Immature natural killer cell (primary cell): ENCODE measurements at regions not wholly inside any gene's neighbourhood (a gene's known extent, or its start where the extent isn't known, plus 50 kb on each side); places are given as distances from the start of the nearest gene placed in this dataset.

Experiments used
- DNase-seq, 3 donors: peaks; one replicate each; pipeline ENCODE4 v3.0.0; 2022; ENCODE audit warnings: mixed read lengths in 1 of 3
- H3K27ac Mint-ChIP-seq, 6 donors: one replicate each; pipeline ENCODE4 v1.8.0; 2020; ENCODE audit warnings: mixed read lengths in 6 of 6, mild to moderate bottlenecking in 5 of 6, inconsistent platforms in 4 of 6, moderate library complexity in 3 of 6
- H3K27me3 Mint-ChIP-seq, 3 donors: one replicate each; pipeline ENCODE4 v1.8.0; 2020 to 2021; ENCODE audit warnings: low read depth in 3 of 3, mild to moderate bottlenecking in 3 of 3, mixed read lengths in 3 of 3, moderate library complexity in 3 of 3, inconsistent platforms in 1 of 3
- H3K36me3 Mint-ChIP-seq, 3 donors: one replicate each; pipeline ENCODE4 v1.8.0; 2020; ENCODE audit warnings: mixed read lengths in 3 of 3, inconsistent platforms in 2 of 3, mild to moderate bottlenecking in 2 of 3
- H3K4me1 Mint-ChIP-seq, 2 donors: one replicate each; pipeline ENCODE4 v1.8.0; 2020; ENCODE audit warnings: inconsistent platforms in 2 of 2, mild to moderate bottlenecking in 2 of 2, mixed read lengths in 2 of 2, moderate library complexity in 1 of 2
- H3K4me3 Mint-ChIP-seq, 5 donors: one replicate each; pipeline ENCODE4 v1.8.0; 2020; ENCODE audit warnings: mild to moderate bottlenecking in 5 of 5, mixed read lengths in 5 of 5, inconsistent platforms in 3 of 5, moderate library complexity in 3 of 5
- H3K9me3 Mint-ChIP-seq, 6 donors: one replicate each; pipeline ENCODE4 v1.8.0; 2020; ENCODE audit warnings: mild to moderate bottlenecking in 6 of 6, mixed read lengths in 6 of 6, inconsistent platforms in 4 of 6, moderate library complexity in 3 of 6

DNA sequence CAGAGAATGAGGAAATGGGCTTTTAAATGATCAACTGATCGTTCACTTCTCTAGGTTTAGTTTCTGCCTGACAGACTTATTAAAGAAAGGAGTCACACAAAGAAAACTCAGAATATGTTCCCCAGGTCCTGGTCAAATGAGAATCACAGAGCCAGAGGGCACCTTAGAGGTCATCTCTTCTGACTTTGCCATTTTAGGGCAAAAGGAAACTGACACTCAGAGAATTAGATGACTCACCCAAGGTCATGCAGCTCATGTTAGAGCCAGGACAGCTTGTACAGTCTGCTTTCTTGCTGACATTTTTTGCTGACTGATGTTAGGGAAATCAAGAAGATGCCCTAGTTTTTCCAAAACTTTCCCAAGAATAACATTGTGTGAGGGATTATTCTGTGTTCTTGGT is 312.7 kb upstream of the SP8 start:
- H3K9me3 Mint-ChIP-seq: peaks cover 0 to 6% (median 0%) of the 10 kb centered on the region in 6 donors
- no peak overlapping the region for H3K4me3 Mint-ChIP-seq
- no peaks in the 10 kb centered on the region for H3K36me3 Mint-ChIP-seq
- DNase-seq: no peak
- H3K27me3 Mint-ChIP-seq: peaks cover 0 to 5% (median 1%) of the 10 kb centered on the region in 3 donors
- no peaks in the 10 kb centered on the region for H3K4me1 Mint-ChIP-seq
- H3K27ac Mint-ChIP-seq: no peak overlapping the region

DNA sequence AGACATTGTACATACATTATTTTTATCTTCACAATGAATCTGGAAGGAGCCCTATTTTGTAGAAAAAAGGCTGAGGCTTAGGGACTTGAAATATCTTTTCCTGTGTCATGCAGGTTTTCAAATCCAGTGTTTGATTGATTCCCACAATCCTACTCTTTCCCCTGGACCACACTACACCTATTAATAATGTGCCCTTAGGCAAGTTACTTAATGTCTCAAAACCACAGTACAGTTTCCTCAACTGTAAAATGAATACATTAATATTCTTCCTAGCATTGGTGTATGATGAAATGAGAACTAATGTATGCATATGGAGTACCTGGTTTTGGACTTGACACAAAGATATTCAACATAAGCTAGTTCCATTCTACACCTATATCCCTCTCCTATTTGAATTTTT is 313.3 kb upstream of the SP8 start:
- peaks cover 0 to 6% (median 0%) of the 10 kb centered on the region in 6 donors for H3K9me3 Mint-ChIP-seq
- H3K4me3 Mint-ChIP-seq: no peak overlapping the region
- no peaks in the 10 kb centered on the region for H3K4me1 Mint-ChIP-seq
- no peaks in the 10 kb centered on the region for H3K36me3 Mint-ChIP-seq
- DNase-seq: no peak
- H3K27ac Mint-ChIP-seq: no peak overlapping the region
- peaks cover 0 to 5% (median 1%) of the 10 kb centered on the region in 3 donors for H3K27me3 Mint-ChIP-seq

DNA sequence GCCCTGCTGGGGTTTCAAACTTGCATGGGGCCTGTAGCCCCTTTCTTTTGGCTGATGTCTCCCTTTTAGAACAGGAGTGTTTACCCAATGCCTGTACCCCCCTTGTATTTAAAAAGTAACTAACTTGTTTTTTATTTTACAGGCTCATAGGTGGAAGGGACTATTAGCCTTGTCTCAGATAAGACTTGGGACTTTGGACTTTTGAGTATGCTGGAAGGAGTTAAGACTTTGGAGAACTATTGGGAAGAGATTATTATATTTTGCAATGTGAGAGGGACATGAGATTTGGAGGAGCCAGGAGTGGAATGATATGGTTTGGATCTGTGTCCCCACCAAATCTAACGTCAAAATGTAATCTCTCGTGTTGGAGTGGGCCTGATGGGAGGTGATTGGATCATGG is 314.9 kb upstream of the SP8 start:
- H3K9me3 Mint-ChIP-seq: peaks cover 0 to 6% (median 0%) of the 10 kb centered on the region in 6 donors

DNA sequence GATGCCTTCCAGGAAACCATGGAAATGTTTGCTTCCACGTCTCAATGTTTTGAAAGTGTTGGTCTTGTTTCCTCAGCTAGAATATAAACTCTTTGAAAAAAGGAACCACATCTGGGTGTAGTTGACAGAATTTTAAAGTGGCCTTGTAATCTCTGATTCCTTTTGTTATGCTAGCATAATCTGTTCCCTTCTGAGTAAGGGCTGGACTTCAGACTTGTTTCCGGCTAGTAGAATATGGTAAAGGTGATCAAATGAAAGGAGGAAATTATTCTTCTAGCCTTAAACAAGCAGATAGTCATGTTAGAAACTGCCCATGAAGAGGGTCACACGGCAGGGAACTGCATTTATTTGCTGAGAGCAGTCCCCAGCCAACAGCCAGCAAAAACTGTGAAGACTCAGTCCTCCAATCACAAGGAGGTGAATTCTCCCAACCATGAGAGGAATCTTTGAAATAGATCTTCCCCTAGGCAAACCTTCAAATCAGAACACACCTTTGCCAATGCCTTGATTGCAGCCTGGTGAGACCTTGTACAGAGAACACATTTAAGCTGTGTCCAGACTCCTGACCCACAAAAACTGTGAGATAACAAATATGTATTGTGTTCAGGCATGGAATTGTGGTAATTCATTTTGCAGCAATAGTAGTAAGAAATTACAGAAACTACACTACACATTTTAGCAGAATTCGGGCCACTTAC is 316.9 kb upstream of the SP8 start:
- Mint-ChIP-seq H3K27me3 (peaks cover 0 to 5% (median 1%) of the 10 kb centered on the region in 3 donors), H3K36me3 (no peaks in the 10 kb centered on the region), H3K9me3 (peaks cover 0 to 4% (median 0%) of the 10 kb centered on the region in 6 donors), H3K4me3 (no peak overlapping the region), H3K27ac (no peak overlapping the region), H3K4me1 (no peaks in the 10 kb centered on the region)
- DNase-seq: no peak

More for the DNA sequence above, 314.9 kb upstream of the SP8 start:
- Mint-ChIP-seq H3K4me3 (no peak overlapping the region), H3K27ac (no peak overlapping the region), H3K27me3 (peaks cover 0 to 5% (median 1%) of the 10 kb centered on the region in 3 donors), H3K36me3 (no peaks in the 10 kb centered on the region), H3K4me1 (no peaks in the 10 kb centered on the region)
- DNase-seq: no peak

DNA sequence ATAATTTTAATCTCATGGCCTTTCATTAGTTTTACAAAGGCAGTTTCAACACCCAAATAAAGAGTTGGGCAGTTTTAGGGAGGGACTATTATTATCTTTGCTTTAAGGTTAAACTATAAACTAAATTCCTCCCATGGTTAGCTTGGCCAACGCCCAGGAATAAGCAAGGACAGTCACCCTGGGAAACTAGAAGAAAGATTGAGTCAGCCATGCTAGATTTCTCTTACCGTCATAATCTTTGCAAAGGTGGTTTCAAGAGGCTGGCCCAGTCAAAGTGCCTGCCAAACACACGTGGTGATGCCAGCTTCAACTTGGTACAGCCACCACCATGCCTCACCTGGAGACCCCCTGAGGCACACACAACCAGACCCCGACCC is 317.4 kb upstream of the SP8 start:
- Mint-ChIP-seq H3K9me3 (peaks cover 0 to 4% (median 0%) of the 10 kb centered on the region in 6 donors), H3K4me3 (no peak overlapping the region), H3K4me1 (no peaks in the 10 kb centered on the region), H3K36me3 (no peaks in the 10 kb centered on the region), H3K27me3 (peaks cover 0 to 5% (median 1%) of the 10 kb centered on the region in 3 donors), H3K27ac (no peak overlapping the region)
- DNase-seq: no peak

DNA sequence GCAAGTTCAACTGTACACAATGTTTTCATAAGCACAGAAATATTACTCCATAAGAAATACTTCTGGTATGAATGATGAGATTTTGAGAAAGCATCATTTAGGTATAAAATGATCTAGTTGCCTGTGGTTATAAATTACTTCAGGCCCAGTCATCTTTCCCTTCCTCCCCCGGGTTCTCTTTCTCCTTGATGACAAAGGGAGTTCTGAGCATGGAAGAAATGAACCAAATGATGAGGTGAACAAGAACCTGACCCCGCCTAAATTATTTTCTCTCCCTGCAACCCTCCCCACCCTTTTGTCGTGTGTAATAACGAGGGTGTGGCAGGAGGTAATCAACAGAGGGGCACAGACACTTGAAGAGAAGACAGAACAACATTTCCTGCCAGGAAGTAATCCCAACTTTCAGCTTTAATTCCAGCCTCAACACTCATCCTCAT is 319.6 kb upstream of the SP8 start:
- Mint-ChIP-seq H3K27ac (no peak overlapping the region), H3K4me1 (no peaks in the 10 kb centered on the region), H3K36me3 (no peaks in the 10 kb centered on the region), H3K27me3 (peaks cover 0 to 7% (median 1%) of the 10 kb centered on the region in 3 donors), H3K9me3 (peaks cover 0 to 4% (median 0%) of the 10 kb centered on the region in 6 donors), H3K4me3 (no peak overlapping the region)
- DNase-seq: no peak

DNA sequence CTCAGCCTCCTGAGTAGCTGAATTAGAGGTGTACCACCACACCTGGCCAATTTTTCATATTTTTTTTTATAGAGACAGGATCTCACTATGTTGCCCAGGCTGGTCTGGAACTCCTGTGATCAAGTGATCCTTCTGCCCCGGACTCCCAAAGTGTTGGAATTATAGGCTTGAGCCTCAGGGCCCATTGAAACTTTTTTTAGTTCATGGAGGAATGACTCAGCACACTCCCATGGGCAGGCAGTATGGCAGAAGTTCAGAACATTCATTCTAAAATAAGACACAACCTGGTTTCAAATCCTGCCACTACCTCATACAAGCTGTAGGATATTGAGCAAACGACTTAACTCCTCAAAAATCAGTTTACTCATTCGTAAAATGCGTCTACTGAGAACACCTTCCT is 320.4 kb upstream of the SP8 start:
- no peak overlapping the region for H3K27ac Mint-ChIP-seq
- H3K4me1 Mint-ChIP-seq: no peaks in the 10 kb centered on the region
- DNase-seq: no peak
- H3K9me3 Mint-ChIP-seq: peaks cover 0 to 2% (median 0%) of the 10 kb centered on the region in 6 donors
- H3K4me3 Mint-ChIP-seq: no peak overlapping the region
- no peaks in the 10 kb centered on the region for H3K36me3 Mint-ChIP-seq
- peaks cover 0 to 4% (median 0%) of the 10 kb centered on the region in 3 donors for H3K27me3 Mint-ChIP-seq

GRCh38 chr7:21108182-21108581 is 319.7 kb upstream of the SP4 start:
- Mint-ChIP-seq H3K27me3 (peaks cover 0 to 8% (median 0%) of the 10 kb centered on the region in 3 donors), H3K4me3 (no peak overlapping the region), H3K9me3 (peaks cover 0 to 3% (median 0%) of the 10 kb centered on the region in 6 donors)

GRCh38 chr7:21113609-21114415 is 314.1 kb upstream of the SP4 start:
- H3K36me3 Mint-ChIP-seq: no peaks in the 10 kb centered on the region

More at GRCh38 chr7:21108182-21108581, 319.7 kb upstream of the SP4 start:
- H3K27ac Mint-ChIP-seq: no peak overlapping the region
- no peaks in the 10 kb centered on the region for H3K4me1 Mint-ChIP-seq
- no peaks in the 10 kb centered on the region for H3K36me3 Mint-ChIP-seq
- no peak for DNase-seq

GRCh38 chr7:21123586-21123985 is 304.3 kb upstream of the SP4 start:
- DNase-seq: no peak
- Mint-ChIP-seq H3K4me3 (no peak overlapping the region), H3K4me1 (no peaks in the 10 kb centered on the region), H3K27me3 (peaks cover 0 to 6% (median 2%) of the 10 kb centered on the region in 3 donors), H3K27ac (no peak overlapping the region), H3K9me3 (no peaks in the 10 kb centered on the region), H3K36me3 (no peaks in the 10 kb centered on the region)

More at GRCh38 chr7:21113609-21114415, 314.1 kb upstream of the SP4 start:
- peaks cover 0 to 4% (median 0%) of the 10 kb centered on the region in 6 donors for H3K9me3 Mint-ChIP-seq
- DNase-seq: no peak
- H3K4me1 Mint-ChIP-seq: no peaks in the 10 kb centered on the region
- no peak overlapping the region for H3K27ac Mint-ChIP-seq
- no peak overlapping the region for H3K4me3 Mint-ChIP-seq
- H3K27me3 Mint-ChIP-seq: peaks cover 0 to 8% (median 0%) of the 10 kb centered on the region in 3 donors

DNA sequence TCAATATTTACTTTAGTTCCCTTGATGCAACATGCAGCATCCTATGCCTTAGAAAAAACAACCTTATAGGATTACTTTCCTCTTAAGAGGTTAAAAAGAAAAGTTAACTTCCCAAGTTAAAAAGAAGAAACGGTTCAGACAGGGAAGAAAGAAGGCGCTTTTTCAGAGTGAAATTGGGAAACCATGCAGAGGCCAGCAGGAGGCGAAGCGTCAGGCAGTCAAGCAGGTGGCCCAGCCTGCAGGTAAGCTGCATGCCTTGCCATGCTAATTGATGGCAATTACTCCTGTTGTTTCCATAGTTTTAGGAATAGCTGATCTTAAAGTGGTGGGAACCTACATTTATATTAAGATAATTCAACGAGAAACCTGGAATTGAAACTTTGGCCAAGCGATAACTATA is 302.6 kb upstream of the SP4 start:
- Mint-ChIP-seq H3K4me1 (no peaks in the 10 kb centered on the region), H3K4me3 (no peak overlapping the region), H3K27me3 (peaks cover 0 to 6% (median 4%) of the 10 kb centered on the region in 3 donors), H3K9me3 (no peaks in the 10 kb centered on the region), H3K27ac (no peak overlapping the region), H3K36me3 (no peaks in the 10 kb centered on the region)
- no peak for DNase-seq

DNA sequence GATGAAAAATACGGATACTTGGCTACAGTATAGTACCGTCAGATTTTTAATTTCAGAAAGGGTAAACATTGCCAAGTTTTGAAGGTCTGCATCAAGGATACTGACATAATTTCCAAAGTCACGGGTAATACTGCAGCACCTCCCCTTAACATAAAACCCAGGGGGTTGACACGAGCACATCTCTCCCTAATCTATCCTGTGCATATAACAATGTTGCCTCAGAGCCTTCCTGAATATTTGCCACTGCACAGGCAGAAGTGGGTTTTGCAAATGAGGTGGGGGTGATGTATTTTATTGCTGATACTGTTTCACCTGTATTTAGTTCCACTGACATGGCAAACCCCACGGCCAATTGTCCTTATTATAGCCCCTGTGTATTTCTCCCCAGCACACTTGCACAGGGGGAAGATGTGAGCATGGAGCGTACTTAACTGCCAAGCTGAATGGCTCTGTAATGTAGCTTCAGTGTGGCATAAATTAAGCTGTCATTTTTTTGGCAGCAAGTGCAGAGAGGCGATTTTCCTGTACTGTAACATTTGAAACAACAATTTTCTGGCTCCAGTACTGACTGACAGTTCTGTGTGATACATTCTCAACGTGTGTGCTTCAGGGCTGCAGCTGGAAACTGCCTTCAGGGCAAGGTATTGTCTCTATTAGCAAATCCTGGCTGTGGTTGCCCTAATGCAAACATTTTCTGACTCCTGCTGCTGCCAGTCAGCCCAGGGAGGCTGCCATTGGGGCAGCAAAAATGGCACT is 299.6 kb upstream of the SP4 start:
- no peaks in the 10 kb centered on the region for H3K36me3 Mint-ChIP-seq
- peaks cover 0 to 6% (median 4%) of the 10 kb centered on the region in 3 donors for H3K27me3 Mint-ChIP-seq
- no peaks in the 10 kb centered on the region for H3K4me1 Mint-ChIP-seq
- H3K27ac Mint-ChIP-seq: no peak overlapping the region
- H3K9me3 Mint-ChIP-seq: peaks cover 0 to 8% (median 0%) of the 10 kb centered on the region in 6 donors
- no peak overlapping the region for H3K4me3 Mint-ChIP-seq
- no peak for DNase-seq

GRCh38 chr7:21131897-21132296 is 296.0 kb upstream of the SP4 start:
- peaks cover 0 to 9% (median 5%) of the 10 kb centered on the region in 3 donors for H3K27me3 Mint-ChIP-seq
- H3K9me3 Mint-ChIP-seq: peaks cover 0 to 14% (median 2%) of the 10 kb centered on the region in 6 donors
- H3K27ac Mint-ChIP-seq: no peak overlapping the region
- H3K4me3 Mint-ChIP-seq: no peak overlapping the region
- no peaks in the 10 kb centered on the region for H3K36me3 Mint-ChIP-seq
- no peaks in the 10 kb centered on the region for H3K4me1 Mint-ChIP-seq
- no peak for DNase-seq
